Panc1 (cell line): ENCODE measurements at regions not wholly inside any gene's neighbourhood (a gene's known extent, or its start where the extent isn't known, plus 50 kb on each side); places are given as distances from the start of the nearest gene placed in this dataset.

Experiments used
- CTCF ChIP-seq: fragments of 450-650 bp; IDR thresholded peaks from 2 replicates; pipeline ENCODE4 v1.5.1; 2017; ENCODE audit warnings: mild to moderate bottlenecking
- POLR2AphosphoS5 ChIP-seq: IDR thresholded peaks from 2 replicates; pipeline ENCODE4 v1.6.1; 2012; ENCODE audit warnings: mild to moderate bottlenecking, low read depth, low read length, moderate library complexity
- REST ChIP-seq, 2 experiments: IDR thresholded peaks; 2 replicates each; pipeline ENCODE4 v1.6.1; 2011 to 2012; ENCODE audit warnings: low read depth in 2 of 2, control low read depth in 1 of 2, low read length in 1 of 2, mild to moderate bottlenecking in 1 of 2, moderate library complexity in 1 of 2; ENCODE audit not compliant: insufficient read depth in 1 of 2
- TCF7L2 ChIP-seq: IDR thresholded peaks from 2 replicates; pipeline ENCODE4 v1.6.1; 2011; ENCODE audit warnings: mild to moderate bottlenecking, low read depth, low read length, inconsistent platforms

DNA sequence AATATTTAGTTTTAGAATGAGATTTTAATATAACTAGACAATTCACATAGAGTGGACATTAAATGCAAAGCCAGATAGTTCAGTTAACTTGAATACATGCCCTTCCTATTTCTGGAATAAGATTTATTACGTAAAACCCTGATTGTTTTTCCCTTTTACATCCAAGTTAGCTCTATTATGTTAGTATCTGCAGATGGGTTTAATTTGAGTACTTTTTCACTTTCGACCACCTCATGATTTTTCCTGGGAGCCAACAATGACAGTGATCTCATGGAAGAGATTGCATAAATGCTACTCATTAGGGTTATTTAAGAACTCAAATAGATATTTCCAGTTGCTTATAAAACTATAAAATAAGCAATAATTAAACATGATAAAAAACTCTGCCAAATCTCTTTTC lies 199.4 kb upstream of the PTGFR start:
- TF ChIP-seq CTCF (no peak), REST (IDR thresholded peaks at IDR 0.05; ENCODE audit: insufficient read depth in 1 of 2, low read depth in 2 of 2, low read length in 1 of 2) (no peak), POLR2AphosphoS5 (no peak), TCF7L2 (no peak)
